Prostate gland (tissue), 2 donors: ENCODE measurements at regions not wholly inside any gene's neighbourhood (a gene's known extent, or its start where the extent isn't known, plus 50 kb on each side); places are given as distances from the start of the nearest gene placed in this dataset.

Source experiments
- CTCF ChIP-seq, 4 experiments: fragments of 200-600 bp in 2 of 4; fragments of 450-650 bp in 2 of 4; sonication (generic) in 2 of 4; IDR thresholded peaks; 1 replicate in 3 of 4; 2 replicates in 1 of 4; pipeline ENCODE4 v1.5.1; 2016 to 2019; ENCODE audit warnings: antibody characterized with exemption in 4 of 4, mild to moderate bottlenecking in 2 of 4, moderate library complexity in 2 of 4
- POLR2AphosphoS5 ChIP-seq: sonication (generic); formaldehyde crosslinking; IDR thresholded peaks from one replicate; pipeline ENCODE4 v1.6.1; 2017; ENCODE audit warnings: antibody characterized with exemption

DNA sequence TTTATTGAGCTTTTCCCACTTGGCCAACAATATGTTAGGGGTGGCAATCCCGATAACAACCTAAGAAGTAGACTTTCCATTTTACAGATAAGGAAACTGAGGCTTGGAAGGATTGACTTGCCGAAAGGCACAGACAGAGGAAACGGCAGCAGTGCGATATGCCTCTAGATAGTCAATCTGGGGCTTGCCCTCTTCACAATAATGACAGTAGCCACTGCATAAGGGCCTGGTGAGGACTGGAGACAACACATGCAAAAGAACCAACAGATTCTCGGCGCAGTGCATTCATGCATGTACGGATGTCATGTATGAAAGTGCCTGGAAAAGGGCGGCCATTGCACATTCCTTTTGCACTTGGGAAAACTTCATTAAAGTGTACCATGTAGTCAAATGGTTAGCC, 811.2 kb downstream of the RNF144A start:
- TF ChIP-seq CTCF (IDR thresholded peaks at IDR 0.05): no peak
- TF ChIP-seq POLR2AphosphoS5: no peak
